ENCODE measurements at regions not wholly inside any gene's neighbourhood (a gene's known extent, or its start where the extent isn't known, plus 50 kb on each side); places are given as distances from the start of the nearest gene placed in this dataset.
A peak's percentile ranks its signal among the peaks of the same experiment; 100 is the strongest.
"Not testable (repeated sequence)": the region's sequence is repeated elsewhere in the genome, so short reads cannot be mapped to it uniquely, and the experiment has no call there.

GRCh38 chr1:148354913-148355308 is 128.2 kb downstream of the PPIAL4G start:
- no peak for DNase-seq

GRCh38 chr1:148354284-148354912 is 128.7 kb downstream of the PPIAL4G start:
- DNase-seq, result no peak

- no peak for DNase-seq
Observed at GRCh38 chr1:148353461-148354283, 129.4 kb downstream of the PPIAL4G start.

GRCh38 chr1:148352470-148353053 is 130.5 kb downstream of the PPIAL4G start:
- DNase-seq, result no peak

- DNase-seq, result no peak
Observed at GRCh38 chr1:148347781-148348180, 135.3 kb downstream of the PPIAL4G start.

GRCh38 chr1:148345659-148346151 is 137.4 kb downstream of the PPIAL4G start:
- DNase-seq, result peak in 1 of 2 experiments; percentile 22

GRCh38 chr1:148344651-148345050 is 138.5 kb downstream of the PPIAL4G start:
- not testable (repeated sequence) for DNase-seq

GRCh38 chr1:148341729-148342128 is 141.4 kb downstream of the PPIAL4G start:
- DNase-seq, result not testable (repeated sequence)

GRCh38 chr1:148336121-148336918 is 146.8 kb downstream of the PPIAL4G start:
- not testable (repeated sequence) for DNase-seq

GRCh38 chr1:148334339-148335130 is 148.6 kb downstream of the PPIAL4G start:
- peak; percentile 68 to 83 for DNase-seq

GRCh38 chr1:148333875-148334338 is 149.2 kb downstream of the PPIAL4G start:
- DNase-seq, result no peak

- no peak for DNase-seq
Observed at GRCh38 chr1:148328884-148329283, 154.2 kb downstream of the PPIAL4G start.

- DNase-seq, result not testable (repeated sequence)
Observed at GRCh38 chr1:148325031-148325430, 158.1 kb downstream of the PPIAL4G start.

GRCh38 chr1:148324465-148324864 is 158.6 kb downstream of the PPIAL4G start:
- not testable (repeated sequence) for DNase-seq

GRCh38 chr1:148320079-148320478 is 163.0 kb downstream of the PPIAL4G start:
- DNase-seq, result not testable (repeated sequence)

GRCh38 chr1:148318904-148319242 is 164.2 kb downstream of the PPIAL4G start:
- DNase-seq, result no peak

GRCh38 chr1:148318123-148318903 is 164.8 kb downstream of the PPIAL4G start:
- DNase-seq, result no peak

- DNase-seq, result no peak
Observed at GRCh38 chr1:148317288-148317985, 165.4 kb upstream of the NBPF11 start.

GRCh38 chr1:148315071-148315811 is 163.2 kb upstream of the NBPF11 start:
- no peak for DNase-seq

GRCh38 chr1:148310807-148311206 is 158.7 kb upstream of the NBPF11 start:
- DNase-seq, result no peak
